ENCODE measurements at regions not wholly inside any gene's neighbourhood (a gene's known extent, or its start where the extent isn't known, plus 50 kb on each side); places are given as distances from the start of the nearest gene placed in this dataset.

DNA sequence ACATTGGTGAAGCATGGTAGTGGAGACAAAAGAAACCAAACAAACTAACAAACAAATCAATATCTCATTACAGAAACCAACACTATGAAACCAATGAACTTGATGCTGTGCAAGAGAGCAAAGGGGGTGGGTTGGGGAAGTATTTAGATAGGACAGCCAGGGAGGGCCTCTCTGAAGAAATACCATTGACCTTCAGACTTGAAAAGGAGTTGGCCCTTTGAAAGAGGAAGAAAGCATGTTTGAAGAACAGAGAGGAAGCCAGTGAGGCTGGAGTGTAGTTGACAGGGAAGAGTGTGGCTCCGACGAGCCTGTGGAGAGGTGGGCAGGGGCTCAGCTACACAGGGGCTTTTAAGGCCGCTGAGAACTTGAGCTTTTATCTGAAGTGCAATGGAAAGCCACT is 151.0 kb upstream of the GATA6 start:
- 52% methylated on average over 3 of the region's 3 CpGs for WGBS (ENCODE audit: insufficient coverage)
- H3K27ac ChIP-seq (ENCODE audit: low read length): no peak overlapping the region
- no peaks in the 10 kb centered on the region for H3K4me1 ChIP-seq (ENCODE audit: control insufficient read depth, insufficient read depth, low read length)
- H3K9me3 ChIP-seq (replicated peaks; ENCODE audit: control insufficient read depth, low read depth, low read length): no peaks in the 10 kb centered on the region
- DNase-seq: no peak
- no peaks in the 10 kb centered on the region for H3K36me3 ChIP-seq (ENCODE audit: control insufficient read depth, insufficient read depth, low read length)
- no peak overlapping the region for H3K4me3 ChIP-seq (ENCODE audit: low read length)
- no peaks in the 10 kb centered on the region for H3K27me3 ChIP-seq (ENCODE audit: control insufficient read depth, insufficient read depth, low read length)

- no peaks in the 10 kb centered on the region for H3K27me3 ChIP-seq (ENCODE audit: control insufficient read depth, insufficient read depth, low read length)
- H3K27ac ChIP-seq (ENCODE audit: low read length): no peak overlapping the region
- 100% methylated on average over 1 of the region's 5 CpGs for WGBS (ENCODE audit: insufficient coverage)
- no peaks in the 10 kb centered on the region for H3K36me3 ChIP-seq (ENCODE audit: control insufficient read depth, insufficient read depth, low read length)
- H3K4me3 ChIP-seq (ENCODE audit: low read length): no peak overlapping the region
- DNase-seq: no peak
- no peaks in the 10 kb centered on the region for H3K9me3 ChIP-seq (replicated peaks; ENCODE audit: control insufficient read depth, low read depth, low read length)
- no peaks in the 10 kb centered on the region for H3K4me1 ChIP-seq (ENCODE audit: control insufficient read depth, insufficient read depth, low read length)
Measured at GRCh38 chr18:22019193-22019592, 150.2 kb upstream of the GATA6 start.

GRCh38 chr18:22020127-22020866 is 149.1 kb upstream of the GATA6 start:
- Histone ChIP-seq H3K27me3 (ENCODE audit: control insufficient read depth, insufficient read depth, low read length) (no peaks in the 10 kb centered on the region), H3K36me3 (ENCODE audit: control insufficient read depth, insufficient read depth, low read length) (no peaks in the 10 kb centered on the region), H3K27ac (ENCODE audit: low read length) (no peak overlapping the region), H3K4me3 (ENCODE audit: low read length) (no peak overlapping the region), H3K4me1 (ENCODE audit: control insufficient read depth, insufficient read depth, low read length) (no peaks in the 10 kb centered on the region), H3K9me3 (replicated peaks; ENCODE audit: control insufficient read depth, low read depth, low read length) (no peaks in the 10 kb centered on the region)
- no peak for DNase-seq
- 57% methylated on average over 10 of the region's 12 CpGs for WGBS (ENCODE audit: insufficient coverage)

DNA sequence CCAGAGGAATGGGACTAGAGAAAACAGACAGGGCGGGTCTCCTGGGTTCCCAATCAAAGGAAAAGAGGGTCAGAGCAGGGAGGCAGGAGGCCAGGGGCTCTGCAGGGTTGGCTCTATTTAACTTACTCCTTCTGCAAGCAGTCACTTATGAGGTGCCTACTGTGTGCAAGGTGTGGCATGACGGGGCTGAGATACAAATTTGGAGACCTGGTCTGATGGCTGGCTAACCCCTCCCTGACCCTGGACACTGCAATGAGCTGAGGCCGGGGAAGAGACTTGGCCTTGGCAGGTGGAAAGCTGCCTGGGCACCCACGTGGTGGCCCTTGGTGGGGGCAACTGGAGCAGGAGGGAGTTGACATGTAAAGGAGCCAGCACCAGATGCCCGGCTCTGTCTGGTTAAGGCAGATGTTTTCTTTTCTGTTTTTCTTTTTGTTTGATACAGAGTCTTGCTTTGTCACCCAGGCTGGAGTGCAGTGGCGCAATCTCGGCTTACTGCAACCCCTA is 148.5 kb upstream of the GATA6 start:
- H3K27me3 ChIP-seq (ENCODE audit: control insufficient read depth, insufficient read depth, low read length): no peaks in the 10 kb centered on the region
- no peak for DNase-seq
- H3K4me1 ChIP-seq (ENCODE audit: control insufficient read depth, insufficient read depth, low read length): no peaks in the 10 kb centered on the region
- no peak overlapping the region for H3K27ac ChIP-seq (ENCODE audit: low read length)
- no peak overlapping the region for H3K4me3 ChIP-seq (ENCODE audit: low read length)
- WGBS (ENCODE audit: insufficient coverage): 78% methylated on average over 2 of the region's 7 CpGs
- H3K36me3 ChIP-seq (ENCODE audit: control insufficient read depth, insufficient read depth, low read length): no peaks in the 10 kb centered on the region
- H3K9me3 ChIP-seq (replicated peaks; ENCODE audit: control insufficient read depth, low read depth, low read length): no peaks in the 10 kb centered on the region

- DNase-seq: no peak
- Histone ChIP-seq H3K27me3 (ENCODE audit: control insufficient read depth, insufficient read depth, low read length) (no peaks in the 10 kb centered on the region), H3K4me1 (ENCODE audit: control insufficient read depth, insufficient read depth, low read length) (no peaks in the 10 kb centered on the region), H3K4me3 (ENCODE audit: low read length) (no peak overlapping the region), H3K27ac (ENCODE audit: low read length) (no peak overlapping the region), H3K9me3 (replicated peaks; ENCODE audit: control insufficient read depth, low read depth, low read length) (no peaks in the 10 kb centered on the region), H3K36me3 (ENCODE audit: control insufficient read depth, insufficient read depth, low read length) (no peaks in the 10 kb centered on the region)
- WGBS (ENCODE audit: insufficient coverage): 63% methylated on average over 6 of the region's 7 CpGs
Measured at GRCh38 chr18:22021701-22022100, 147.7 kb upstream of the GATA6 start.

DNA sequence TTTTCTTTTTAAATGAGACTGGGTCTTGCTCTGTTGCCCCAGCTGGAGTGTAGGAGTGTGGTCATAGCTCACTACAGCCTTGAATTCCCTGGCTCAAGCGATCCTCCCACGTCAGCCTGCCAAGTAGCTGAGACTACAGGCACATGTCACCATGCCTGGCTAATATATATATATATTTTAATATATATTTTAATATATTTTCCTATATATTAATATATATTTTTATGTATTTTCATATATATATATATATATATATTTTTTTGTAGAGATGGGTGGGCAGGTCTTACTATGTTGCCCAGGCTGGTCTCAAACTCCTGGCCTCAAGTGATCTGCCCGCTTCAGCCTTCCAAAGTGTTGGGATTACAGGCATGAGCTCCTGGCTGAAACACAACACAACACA is 144.5 kb upstream of the GATA6 start:
- Histone ChIP-seq H3K27me3 (ENCODE audit: control insufficient read depth, insufficient read depth, low read length) (no peaks in the 10 kb centered on the region), H3K4me1 (ENCODE audit: control insufficient read depth, insufficient read depth, low read length) (no peaks in the 10 kb centered on the region), H3K9me3 (replicated peaks; ENCODE audit: control insufficient read depth, low read depth, low read length) (no peaks in the 10 kb centered on the region), H3K36me3 (ENCODE audit: control insufficient read depth, insufficient read depth, low read length) (no peaks in the 10 kb centered on the region), H3K4me3 (ENCODE audit: low read length) (no peak overlapping the region), H3K27ac (ENCODE audit: low read length) (no peak overlapping the region)
- no CpG with 5 or more reads among the region's 3 CpGs for whole genome bisulfite sequencing (ENCODE audit: insufficient coverage)
- no peak for DNase-seq

DNA sequence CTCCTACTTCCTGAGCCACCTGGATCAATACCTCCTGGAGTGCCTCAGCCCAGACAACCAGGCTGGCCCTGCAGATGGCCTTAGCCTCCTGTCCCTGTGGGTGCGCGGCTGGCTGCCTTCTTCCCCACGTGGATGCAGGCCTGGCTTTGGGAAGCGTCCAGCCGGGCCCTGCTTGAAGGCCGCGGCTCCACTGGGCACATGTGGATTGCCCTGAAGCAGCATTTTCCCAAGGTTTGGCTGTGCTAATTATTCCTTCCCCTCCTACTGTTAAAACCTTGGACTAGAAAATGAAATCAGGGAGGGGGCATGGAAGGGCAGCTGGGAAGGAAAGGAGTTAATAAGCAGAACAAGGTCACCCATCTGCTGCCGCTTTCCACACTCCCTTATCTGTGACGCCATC is 143.0 kb upstream of the GATA6 start:
- H3K4me3 ChIP-seq (ENCODE audit: low read length): no peak overlapping the region
- H3K27ac ChIP-seq (ENCODE audit: low read length): no peak overlapping the region
- H3K36me3 ChIP-seq (ENCODE audit: control insufficient read depth, insufficient read depth, low read length): no peaks in the 10 kb centered on the region
- 58% methylated on average over 6 of the region's 9 CpGs for WGBS (ENCODE audit: insufficient coverage)
- DNase-seq: no peak
- H3K27me3 ChIP-seq (ENCODE audit: control insufficient read depth, insufficient read depth, low read length): no peaks in the 10 kb centered on the region
- no peaks in the 10 kb centered on the region for H3K9me3 ChIP-seq (replicated peaks; ENCODE audit: control insufficient read depth, low read depth, low read length)
- H3K4me1 ChIP-seq (ENCODE audit: control insufficient read depth, insufficient read depth, low read length): no peaks in the 10 kb centered on the region

DNA sequence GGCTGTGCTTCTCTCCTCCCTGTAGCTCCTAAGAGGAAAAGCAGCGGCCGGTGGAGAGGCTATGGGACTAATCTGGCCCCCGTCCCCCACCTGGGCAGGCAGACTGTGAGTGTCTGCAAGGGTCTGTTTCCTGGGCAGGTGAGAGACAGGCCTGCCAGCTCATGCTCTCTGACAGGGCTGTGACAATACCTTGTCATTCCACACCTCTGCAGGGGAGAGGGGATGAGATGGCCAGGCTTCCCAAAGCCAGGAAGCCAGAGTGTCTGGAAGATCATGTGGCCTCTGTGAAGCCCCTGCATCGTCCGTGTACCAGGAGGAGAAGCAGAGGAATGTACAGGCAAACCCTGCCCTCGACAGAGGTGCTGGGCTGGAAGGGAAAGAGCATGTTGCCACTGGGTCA is 142.5 kb upstream of the GATA6 start:
- Histone ChIP-seq H3K27ac (ENCODE audit: low read length) (no peak overlapping the region), H3K27me3 (ENCODE audit: control insufficient read depth, insufficient read depth, low read length) (no peaks in the 10 kb centered on the region), H3K4me3 (ENCODE audit: low read length) (no peak overlapping the region), H3K36me3 (ENCODE audit: control insufficient read depth, insufficient read depth, low read length) (no peaks in the 10 kb centered on the region), H3K4me1 (ENCODE audit: control insufficient read depth, insufficient read depth, low read length) (no peaks in the 10 kb centered on the region), H3K9me3 (replicated peaks; ENCODE audit: control insufficient read depth, low read depth, low read length) (no peaks in the 10 kb centered on the region)
- DNase-seq: no peak
- 17% methylated on average over 3 of the region's 6 CpGs for WGBS (ENCODE audit: insufficient coverage)

GRCh38 chr18:22031611-22032010 is 137.8 kb upstream of the GATA6 start:
- H3K4me1 ChIP-seq (ENCODE audit: control insufficient read depth, insufficient read depth, low read length): no peaks in the 10 kb centered on the region
- WGBS (ENCODE audit: insufficient coverage): 38% methylated on average over 1 of the region's 6 CpGs
- H3K9me3 ChIP-seq (replicated peaks; ENCODE audit: control insufficient read depth, low read depth, low read length): no peaks in the 10 kb centered on the region
- H3K36me3 ChIP-seq (ENCODE audit: control insufficient read depth, insufficient read depth, low read length): no peaks in the 10 kb centered on the region
- peaks cover 3% of the 10 kb centered on the region for H3K27me3 ChIP-seq (ENCODE audit: control insufficient read depth, insufficient read depth, low read length)
- DNase-seq: no peak
- H3K4me3 ChIP-seq (ENCODE audit: low read length): no peak overlapping the region
- H3K27ac ChIP-seq (ENCODE audit: low read length): no peak overlapping the region

DNA sequence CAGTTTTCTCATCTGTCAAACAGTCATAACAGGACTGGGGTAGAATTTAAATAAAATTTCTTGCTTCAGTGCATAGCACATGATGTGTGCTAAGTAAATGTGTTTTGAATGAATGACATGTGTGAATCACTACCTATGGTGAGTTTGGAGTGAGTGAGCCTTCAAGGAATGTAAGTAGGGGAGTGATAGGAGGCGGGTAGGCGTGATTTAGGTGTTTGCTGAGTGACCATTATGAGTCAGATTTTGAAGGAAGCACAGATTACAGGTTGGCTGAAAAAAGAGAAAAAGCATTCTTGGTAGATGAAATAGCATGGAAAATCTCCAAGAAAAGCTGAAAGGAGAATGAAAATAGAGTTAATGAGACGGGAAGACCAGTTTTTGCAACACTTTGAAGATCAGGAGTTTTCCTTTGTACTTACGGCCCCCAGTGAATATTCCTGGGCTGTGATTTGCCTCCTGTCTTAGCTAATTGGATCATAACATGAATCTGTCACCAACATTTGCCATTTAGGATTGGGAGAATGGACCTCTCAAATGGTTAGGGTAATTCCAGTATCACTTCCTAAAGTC is 136.9 kb upstream of the GATA6 start:
- Histone ChIP-seq H3K27ac (ENCODE audit: low read length) (no peak overlapping the region), H3K36me3 (ENCODE audit: control insufficient read depth, insufficient read depth, low read length) (no peaks in the 10 kb centered on the region), H3K27me3 (ENCODE audit: control insufficient read depth, insufficient read depth, low read length) (peaks cover 3% of the 10 kb centered on the region), H3K9me3 (replicated peaks; ENCODE audit: control insufficient read depth, low read depth, low read length) (no peaks in the 10 kb centered on the region), H3K4me3 (ENCODE audit: low read length) (no peak overlapping the region), H3K4me1 (ENCODE audit: control insufficient read depth, insufficient read depth, low read length) (no peaks in the 10 kb centered on the region)
- 56% methylated on average over 3 of the region's 4 CpGs for WGBS (ENCODE audit: insufficient coverage)
- no peak for DNase-seq

Measured in muscle of leg (tissue), 3 donors.